GM10266 (cell line): ENCODE measurements at regions not wholly inside any gene's neighbourhood (a gene's known extent, or its start where the extent isn't known, plus 50 kb on each side); places are given as distances from the start of the nearest gene placed in this dataset.

Experiments
- DNase-seq: peaks from one replicate; pipeline ENCODE4 v3.0.0; 2012; ENCODE audit errors: extremely low spot score
- TF ChIP-seq, protein P1 (sequence below): IDR thresholded peaks from 2 replicates; pipeline ENCODE4 v1.5.1; 2012; ENCODE audit warnings: mild to moderate bottlenecking, low read depth; ENCODE audit not compliant: control insufficient read depth, insufficient read depth; ENCODE audit errors: missing control alignments

GRCh38 chr17:51372345-51373004 is 112.1 kb downstream of the UTP18 start:
- TF ChIP-seq, protein P1, sequence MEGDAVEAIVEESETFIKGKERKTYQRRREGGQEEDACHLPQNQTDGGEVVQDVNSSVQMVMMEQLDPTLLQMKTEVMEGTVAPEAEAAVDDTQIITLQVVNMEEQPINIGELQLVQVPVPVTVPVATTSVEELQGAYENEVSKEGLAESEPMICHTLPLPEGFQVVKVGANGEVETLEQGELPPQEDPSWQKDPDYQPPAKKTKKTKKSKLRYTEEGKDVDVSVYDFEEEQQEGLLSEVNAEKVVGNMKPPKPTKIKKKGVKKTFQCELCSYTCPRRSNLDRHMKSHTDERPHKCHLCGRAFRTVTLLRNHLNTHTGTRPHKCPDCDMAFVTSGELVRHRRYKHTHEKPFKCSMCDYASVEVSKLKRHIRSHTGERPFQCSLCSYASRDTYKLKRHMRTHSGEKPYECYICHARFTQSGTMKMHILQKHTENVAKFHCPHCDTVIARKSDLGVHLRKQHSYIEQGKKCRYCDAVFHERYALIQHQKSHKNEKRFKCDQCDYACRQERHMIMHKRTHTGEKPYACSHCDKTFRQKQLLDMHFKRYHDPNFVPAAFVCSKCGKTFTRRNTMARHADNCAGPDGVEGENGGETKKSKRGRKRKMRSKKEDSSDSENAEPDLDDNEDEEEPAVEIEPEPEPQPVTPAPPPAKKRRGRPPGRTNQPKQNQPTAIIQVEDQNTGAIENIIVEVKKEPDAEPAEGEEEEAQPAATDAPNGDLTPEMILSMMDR, result no peak
- DNase-seq, result peak; percentile 43

- DNase-seq, result no peak
- TF ChIP-seq, protein P1, result no peak
Observed at GRCh38 chr17:51373489-51374152, 113.3 kb downstream of the UTP18 start.

DNA sequence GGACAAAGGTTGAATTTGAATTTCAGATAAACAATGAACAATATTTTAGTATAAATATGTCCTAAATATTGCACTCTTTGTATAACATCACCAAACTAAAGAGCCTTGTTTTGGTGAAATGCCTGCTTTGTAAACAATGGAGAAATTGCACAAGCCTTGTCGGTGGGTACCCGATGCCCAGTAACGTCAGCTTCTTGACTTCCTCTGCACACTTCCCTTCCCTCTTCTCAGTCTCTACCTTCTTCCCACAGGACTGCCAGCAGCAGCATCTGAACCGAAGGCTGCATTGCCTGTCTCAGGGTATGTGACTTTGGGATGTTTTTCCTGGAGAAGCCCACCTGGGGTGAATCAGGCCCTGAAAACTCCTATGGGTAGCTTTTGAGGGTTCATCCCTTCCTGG is 113.9 kb downstream of the UTP18 start:
- no peak for DNase-seq
- TF ChIP-seq, protein P1, result no peak

- TF ChIP-seq, protein P1, result no peak
- no peak for DNase-seq
Observed at GRCh38 chr17:51375771-51376170, 115.4 kb downstream of the UTP18 start.

DNA sequence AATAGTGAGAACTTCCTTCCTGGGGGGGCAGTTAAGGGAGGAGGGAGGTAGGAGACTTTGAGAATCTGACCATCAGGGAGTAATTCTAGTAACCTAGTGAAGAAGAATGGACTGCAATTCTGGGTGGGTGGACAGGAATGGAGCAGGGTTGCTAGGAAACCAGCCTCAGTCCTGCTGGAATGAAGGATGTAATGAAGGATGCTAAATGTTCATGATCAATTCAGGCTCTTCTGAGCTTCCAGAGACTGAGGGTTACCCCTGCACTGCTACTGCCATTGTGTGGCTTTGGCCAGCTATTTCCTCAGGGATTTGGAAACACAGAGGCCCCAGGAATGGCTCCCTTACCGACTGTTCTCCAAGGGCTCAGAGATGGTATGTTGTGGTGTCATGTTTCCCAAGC is 116.4 kb downstream of the UTP18 start:
- no peak for DNase-seq
- TF ChIP-seq, protein P1, result no peak

DNA sequence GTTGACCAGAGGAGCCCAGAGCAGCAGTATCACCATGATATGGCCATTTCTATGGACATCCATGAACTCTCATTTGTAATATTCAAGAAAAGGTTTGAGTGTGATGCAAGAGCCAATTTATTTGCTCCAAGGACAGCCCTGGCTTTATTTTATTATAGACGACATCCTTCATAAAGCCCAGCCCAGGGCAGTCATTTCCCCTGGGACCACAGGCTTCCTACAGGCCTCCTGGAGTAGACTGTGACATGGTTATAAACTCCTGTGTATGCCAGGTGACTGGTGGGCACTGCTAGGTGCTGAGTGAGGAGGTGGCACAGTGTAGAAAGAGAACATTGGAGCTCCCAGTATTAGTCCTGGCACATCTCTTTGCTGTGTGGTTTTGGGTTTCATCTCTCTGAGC is 120.9 kb downstream of the UTP18 start:
- TF ChIP-seq, protein P1, result no peak
- no peak for DNase-seq

GRCh38 chr17:51385208-51385607 is 124.9 kb downstream of the UTP18 start:
- no peak for DNase-seq
- TF ChIP-seq, protein P1, result no peak
